GM21381 (cell line): ENCODE measurements at regions not wholly inside any gene's neighbourhood (a gene's known extent, or its start where the extent isn't known, plus 50 kb on each side); places are given as distances from the start of the nearest gene placed in this dataset.

Experiments
- ATAC-seq: cut with Tn5 transposase; IDR thresholded peaks from one replicate; pipeline ENCODE4 v1.9.1; 2021; ENCODE audit warnings: mild to moderate bottlenecking, moderate library complexity; ENCODE audit not compliant: unreplicated experiment

GRCh38 chr5:6198531-6198930 lies 179.8 kb downstream of the MED10 start:
- ATAC-seq: no peak

DNA sequence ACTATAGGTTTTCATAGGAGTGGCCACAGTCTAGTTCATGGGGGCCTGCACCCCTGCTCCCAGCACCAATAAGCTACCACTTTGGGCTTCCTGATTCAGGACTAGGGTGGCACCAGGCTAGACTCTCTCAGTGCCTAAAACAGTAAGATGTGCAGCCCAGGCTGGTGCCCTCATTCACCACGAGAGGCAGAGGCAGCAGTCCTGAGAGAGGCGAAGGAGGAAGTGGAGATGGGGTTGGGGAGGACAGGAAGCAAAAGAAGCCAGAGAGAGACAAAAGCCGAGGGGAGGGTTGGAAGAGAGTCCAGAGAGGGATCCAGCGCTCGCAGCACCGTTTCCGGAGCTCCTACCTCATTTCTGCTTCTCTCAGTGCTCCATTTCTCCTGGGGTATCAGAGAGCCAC lies 180.9 kb downstream of the MED10 start:
- no peak for ATAC-seq

GRCh38 chr5:6195711-6196358 lies 182.5 kb downstream of the MED10 start:
- ATAC-seq: no peak

DNA sequence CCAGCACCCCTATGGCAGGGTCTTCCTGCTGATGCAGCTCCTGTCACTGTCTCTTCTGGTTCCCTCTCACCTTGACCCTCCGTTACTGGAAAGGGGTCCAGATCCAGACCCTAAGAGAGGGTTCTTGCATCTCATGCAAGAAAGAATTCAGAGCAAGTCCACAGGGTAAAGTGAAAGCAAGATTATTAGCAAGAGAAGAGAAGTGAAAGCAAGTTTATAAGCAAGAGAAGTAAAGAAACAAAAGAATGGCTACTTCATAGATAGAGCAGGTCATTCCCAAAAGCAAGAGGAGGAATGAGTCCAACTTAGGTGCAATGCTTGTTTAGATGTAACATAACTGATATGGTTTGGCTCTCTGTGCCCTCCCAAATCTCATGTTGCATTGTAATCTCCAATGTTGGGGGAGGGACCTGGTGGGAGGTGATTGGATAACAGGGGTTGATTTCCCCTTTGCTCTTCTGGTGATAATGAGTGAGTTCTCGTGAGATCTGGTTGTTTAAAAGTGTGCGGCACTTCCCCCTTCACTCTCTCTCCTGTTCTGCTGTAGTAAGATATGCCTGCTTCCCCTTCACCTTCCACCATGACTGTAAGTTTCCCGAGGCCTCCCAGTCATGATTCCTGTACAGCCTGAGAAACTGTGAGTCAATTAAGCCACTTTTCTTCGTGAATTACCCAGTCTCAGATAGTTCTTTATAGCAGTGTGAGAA lies 183.3 kb downstream of the MED10 start:
- no peak for ATAC-seq

DNA sequence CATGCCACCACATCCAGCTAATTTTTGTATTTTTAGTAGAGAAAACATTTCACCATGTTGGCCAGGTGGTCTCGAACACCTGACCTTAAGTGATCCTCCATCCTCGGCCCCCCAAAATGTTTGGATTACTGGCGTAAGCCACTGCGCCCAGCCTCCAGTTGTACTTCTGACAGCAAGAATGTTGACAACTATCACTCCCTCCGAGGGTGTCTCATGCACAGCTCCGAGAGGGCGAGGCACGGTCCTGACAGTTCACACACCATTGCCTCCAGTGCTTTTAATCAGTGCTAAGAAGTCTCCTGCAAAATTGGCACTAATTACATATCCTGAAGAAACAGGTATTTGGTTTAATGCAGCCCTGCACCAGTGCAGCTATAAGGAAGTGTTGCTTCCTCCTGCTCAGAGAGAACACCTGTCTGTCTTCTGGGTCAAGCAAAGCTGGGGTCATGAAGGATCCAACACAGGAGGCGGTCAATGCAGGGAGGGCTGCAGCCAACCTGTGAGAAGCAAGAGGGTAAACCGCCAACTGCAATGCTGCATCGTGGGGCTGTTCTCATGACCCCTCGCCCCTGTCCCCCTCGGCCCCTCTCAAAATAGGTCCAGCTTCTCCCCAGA lies 184.0 kb downstream of the MED10 start:
- ATAC-seq: no peak

DNA sequence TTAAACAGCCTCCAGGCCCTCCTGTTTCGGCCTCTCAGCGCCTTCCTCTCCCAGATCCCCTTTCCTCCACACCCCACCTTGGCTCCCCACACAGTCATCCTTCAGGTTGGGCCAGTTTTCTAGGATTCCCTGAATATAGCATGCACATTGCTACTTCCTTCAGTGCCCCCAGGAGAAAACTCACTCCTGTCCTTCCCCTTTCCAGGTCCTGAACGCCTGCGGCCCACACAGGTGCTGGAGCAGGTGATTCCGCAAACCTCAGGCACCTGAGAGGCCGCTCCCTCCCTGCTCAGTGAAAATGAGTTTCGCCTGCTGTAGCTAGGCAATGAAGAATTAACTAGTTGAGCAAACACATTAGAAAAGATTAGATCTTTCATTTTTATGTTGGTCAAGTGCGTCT lies 185.0 kb downstream of the MED10 start:
- no peak for ATAC-seq

- ATAC-seq: no peak
Observed at GRCh38 chr5:6190838-6191237, 187.5 kb downstream of the MED10 start.

DNA sequence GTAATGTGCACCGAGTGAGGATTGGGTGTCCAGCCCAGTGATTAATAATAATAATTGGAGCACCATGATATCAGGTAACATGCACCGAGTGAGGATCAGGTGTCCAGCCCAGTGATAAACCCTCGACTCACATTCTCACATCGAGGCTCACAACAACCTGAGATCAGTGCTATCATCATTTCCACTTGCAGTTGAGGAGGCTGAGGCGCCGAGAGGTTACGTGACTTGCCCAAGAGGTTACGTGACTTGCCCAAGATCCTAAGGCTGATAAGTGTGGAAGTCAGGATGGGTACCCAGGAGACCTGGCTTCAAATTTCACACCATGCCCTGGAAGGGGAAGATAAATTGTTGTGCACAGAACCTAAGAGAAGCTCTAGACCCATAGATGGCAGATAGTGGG lies 189.4 kb downstream of the MED10 start:
- ATAC-seq: no peak

DNA sequence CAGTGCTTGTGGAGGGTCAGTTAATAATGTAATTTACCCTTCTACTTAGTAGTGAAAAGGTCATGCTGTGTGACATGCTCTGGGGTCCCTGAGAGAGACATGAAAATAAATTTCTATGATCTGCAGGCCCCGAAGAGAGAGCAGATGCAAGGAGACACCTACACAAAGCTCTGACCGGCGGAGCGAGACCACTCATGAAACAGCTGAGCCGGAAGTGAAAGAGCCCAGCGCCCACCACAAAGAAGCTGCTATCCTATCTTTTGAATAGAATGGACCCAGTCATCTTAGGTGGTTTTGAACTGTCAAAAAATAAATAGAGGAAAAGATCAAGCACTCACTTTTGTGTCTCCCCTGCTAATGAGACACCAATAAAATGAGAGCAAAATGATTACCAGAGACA lies 190.0 kb downstream of the MED10 start:
- peak; percentile 71 for ATAC-seq

DNA sequence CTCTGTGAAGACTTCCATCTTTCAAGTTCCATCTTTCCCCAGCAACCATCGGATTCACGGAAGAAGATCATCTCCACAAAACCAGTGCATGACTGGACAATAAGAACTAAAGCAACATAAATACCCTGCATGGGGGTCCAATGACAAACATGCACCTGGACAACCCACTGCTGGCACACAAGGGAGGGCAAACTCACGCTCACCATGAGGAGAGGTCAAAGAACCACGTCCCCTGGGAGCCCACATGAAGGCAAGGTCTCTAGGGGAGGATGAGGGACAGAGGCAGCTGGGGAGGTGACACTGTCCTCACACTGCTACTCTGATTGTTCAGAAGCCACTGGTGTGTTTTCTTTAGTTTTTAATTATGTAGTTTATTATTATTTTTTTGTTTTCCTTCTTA lies 190.8 kb downstream of the MED10 start:
- ATAC-seq: no peak

GRCh38 chr5:6185574-6185973 lies 192.8 kb downstream of the MED10 start:
- no peak for ATAC-seq

- no peak for ATAC-seq
Observed at GRCh38 chr5:6184481-6184880, 193.9 kb downstream of the MED10 start.

GRCh38 chr5:6183391-6184390 lies 194.7 kb downstream of the MED10 start:
- ATAC-seq: no peak

DNA sequence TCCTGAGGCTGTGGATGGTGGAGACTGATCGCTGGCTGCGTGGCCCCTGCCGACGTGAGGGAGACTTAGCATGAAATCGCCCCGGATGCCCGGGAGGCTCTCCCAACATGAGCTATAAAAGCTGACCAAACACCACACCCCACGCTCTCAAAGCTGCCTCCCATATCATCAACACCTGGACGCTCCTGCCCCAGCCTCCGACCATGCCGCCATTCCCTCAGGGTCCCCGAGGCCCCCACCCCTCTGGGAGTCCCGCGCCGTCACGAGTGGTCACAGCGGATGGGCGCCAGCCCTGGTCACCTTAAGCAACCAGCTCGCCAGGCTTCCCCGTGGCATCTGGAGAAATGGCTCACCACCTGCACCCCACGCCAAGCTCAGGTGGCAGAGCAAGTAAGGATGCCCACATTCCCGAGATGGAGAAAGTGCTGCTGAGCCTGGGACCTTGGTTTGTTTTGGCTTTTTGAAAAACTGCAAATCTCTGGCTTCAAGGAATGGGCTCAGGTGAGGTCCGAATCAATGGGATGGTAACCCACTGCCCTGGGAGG lies 196.0 kb downstream of the MED10 start:
- no peak for ATAC-seq

GRCh38 chr5:6181871-6182270 lies 196.5 kb downstream of the MED10 start:
- ATAC-seq: no peak

- ATAC-seq: no peak
Observed at GRCh38 chr5:6181147-6181729, 197.1 kb downstream of the MED10 start.

GRCh38 chr5:6180231-6180872 lies 198.0 kb downstream of the MED10 start:
- no peak for ATAC-seq

DNA sequence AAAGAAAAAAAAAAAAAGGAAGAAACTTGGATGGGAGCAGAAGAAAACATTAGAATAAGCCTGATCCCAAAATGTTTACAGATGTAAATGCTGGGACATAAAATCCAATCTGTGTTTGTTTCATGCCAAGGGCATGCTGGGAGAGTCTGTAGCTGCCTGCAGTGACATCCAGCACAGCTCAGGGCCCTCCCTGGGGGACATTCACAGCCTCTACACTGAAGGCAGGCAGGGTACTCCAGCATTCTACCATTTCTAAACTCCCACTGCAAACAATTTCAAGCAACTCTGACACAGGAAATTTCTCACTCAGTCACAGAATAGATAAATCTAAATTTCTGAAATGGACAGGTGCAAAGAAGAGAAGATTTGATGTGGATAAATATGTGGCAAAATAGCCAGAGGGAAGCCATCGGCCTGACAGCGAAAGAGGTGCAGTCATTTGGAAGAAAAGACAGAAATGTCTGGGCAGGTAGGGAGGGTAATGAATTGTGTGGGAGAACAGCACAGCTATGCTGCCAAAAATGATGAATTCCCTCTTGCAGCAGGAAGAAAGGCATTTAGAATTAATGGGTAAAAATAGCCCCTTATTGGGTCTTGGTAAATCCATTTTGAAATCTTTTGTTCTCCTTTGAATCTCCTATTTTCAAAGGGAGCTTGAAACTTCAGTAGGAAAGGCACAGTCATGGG lies 199.4 kb downstream of the MED10 start:
- ATAC-seq: no peak

DNA sequence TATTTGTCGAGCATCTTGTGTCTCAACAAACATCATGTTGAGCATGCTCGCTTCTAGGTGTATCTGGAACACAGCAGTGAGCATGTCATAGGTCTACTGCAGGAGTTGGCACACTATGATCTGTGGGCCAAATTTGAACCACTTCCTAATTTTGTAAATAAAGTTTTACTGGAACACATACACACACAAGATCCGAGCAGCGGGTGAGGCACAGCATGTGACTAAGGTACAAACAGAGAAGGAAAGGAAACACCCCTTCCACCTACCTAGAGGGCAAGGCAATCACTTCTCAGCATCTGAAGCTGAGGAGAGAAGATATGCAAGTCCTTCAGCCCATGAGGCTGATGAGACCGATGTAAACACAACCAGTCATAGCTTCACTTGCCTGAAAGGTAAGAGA lies 200.4 kb downstream of the MED10 start:
- no peak for ATAC-seq
